ENCODE measurements at regions not wholly inside any gene's neighbourhood (a gene's known extent, or its start where the extent isn't known, plus 50 kb on each side); places are given as distances from the start of the nearest gene placed in this dataset.

DNA sequence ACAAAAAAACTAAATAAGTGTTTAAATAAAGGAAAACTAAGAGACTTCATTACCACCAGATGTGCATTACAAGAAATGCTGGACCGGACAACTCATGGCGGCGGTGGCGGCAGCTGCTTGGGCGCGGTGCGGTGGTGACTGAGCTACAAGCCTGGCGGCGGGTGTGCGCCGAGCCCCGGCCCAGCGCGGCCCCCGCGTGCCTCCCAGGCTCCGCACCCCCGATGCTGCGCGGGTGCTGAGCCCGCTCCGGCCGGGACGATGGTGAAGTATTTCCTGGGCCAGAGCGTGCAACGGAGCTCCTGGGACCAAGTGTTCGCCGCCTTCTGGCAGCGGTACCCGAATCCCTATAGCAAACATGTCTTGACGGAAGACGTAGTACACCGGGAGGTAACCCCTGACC is 52.2 kb upstream of the RCOR3 start:
- Mint-ChIP-seq H3K27ac (no peak overlapping the region), H3K9me3 (no peaks in the 10 kb centered on the region), H3K27me3 (no peaks in the 10 kb centered on the region), H3K36me3 (ENCODE audit: low read depth) (no peaks in the 10 kb centered on the region), H3K4me3 (no peak overlapping the region), H3K4me1 (ENCODE audit: low read depth) (no peaks in the 10 kb centered on the region)
- Histone ChIP-seq H3K4me1 (ENCODE audit: insufficient read depth, low read length) (no peaks in the 10 kb centered on the region), H3K9me3 (ENCODE audit: control insufficient read depth in 1 of 2, insufficient read depth in 1 of 2, low read length in 2 of 2) (no peaks in the 10 kb centered on the region), H3K27me3 (ENCODE audit: control insufficient read depth in 1 of 2, insufficient read depth in 2 of 2, low read length in 2 of 2) (no peaks in the 10 kb centered on the region), H3K27ac (ENCODE audit: low read depth in 1 of 2, low read length in 2 of 2) (no peak overlapping the region), H3K36me3 (ENCODE audit: insufficient read depth, low read length) (no peaks in the 10 kb centered on the region), H3K4me3 (ENCODE audit: low read length) (no peak overlapping the region)
- ATAC-seq (ENCODE audit: poor library complexity) (no peak), DNase-seq (no peak)
- POLR2A ChIA-PET: no interaction called here
- CTCF ChIA-PET: no interaction called here
- intact Hi-C loops (cut with DNase I, micrococcal nuclease): no loop called here
- no peak for TF ChIP-seq CTCF (IDR thresholded peaks at IDR 0.05)

DNA sequence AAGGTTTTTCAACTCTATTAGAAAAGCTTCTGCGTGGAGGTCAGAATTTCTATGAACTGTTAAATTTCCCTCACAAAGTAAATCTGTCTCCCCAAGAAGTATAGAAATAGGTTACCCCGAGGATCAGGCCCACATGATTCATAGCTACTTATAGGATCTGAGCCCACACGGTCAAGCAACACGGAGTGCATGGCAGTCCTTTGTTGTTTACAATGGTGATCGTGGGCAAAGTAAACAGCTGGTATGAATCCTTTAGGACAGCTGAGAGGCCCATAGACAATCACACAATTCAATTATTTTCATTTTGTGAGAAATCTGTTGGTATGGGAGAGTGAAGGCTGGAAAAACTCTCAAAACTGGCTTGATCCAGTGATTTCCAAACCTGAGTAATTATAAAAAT is 58.9 kb upstream of the RCOR3 start:
- ATAC-seq (ENCODE audit: poor library complexity) (no peak), DNase-seq (no peak)
- H3K4me1 ChIP-seq (ENCODE audit: insufficient read depth, low read length): no peaks in the 10 kb centered on the region
- no peak overlapping the region for H3K27ac ChIP-seq (ENCODE audit: low read depth in 1 of 2, low read length in 2 of 2)
- H3K4me3 Mint-ChIP-seq: no peak overlapping the region
- H3K9me3 Mint-ChIP-seq: peaks cover 8% of the 10 kb centered on the region
- CTCF ChIA-PET: interaction anchor here (0.5 to 0.6 kb wide), 2 partner anchors 9 to 50 kb away, joined by 3 to 5 read pairs; no protein-coding TSS in a partner anchor
- H3K36me3 Mint-ChIP-seq (ENCODE audit: low read depth): no peaks in the 10 kb centered on the region
- H3K36me3 ChIP-seq (ENCODE audit: insufficient read depth, low read length): no peaks in the 10 kb centered on the region
- H3K9me3 ChIP-seq (ENCODE audit: control insufficient read depth in 1 of 2, insufficient read depth in 1 of 2, low read length in 2 of 2): no peaks in the 10 kb centered on the region
- H3K27me3 Mint-ChIP-seq: no peaks in the 10 kb centered on the region
- no peak for TF ChIP-seq CTCF (IDR thresholded peaks at IDR 0.05)
- H3K27me3 ChIP-seq (ENCODE audit: control insufficient read depth in 1 of 2, insufficient read depth in 2 of 2, low read length in 2 of 2): no peaks in the 10 kb centered on the region
- no peak overlapping the region for H3K4me3 ChIP-seq (ENCODE audit: low read length)
- no peak overlapping the region for H3K27ac Mint-ChIP-seq
- no peaks in the 10 kb centered on the region for H3K4me1 Mint-ChIP-seq (ENCODE audit: low read depth)
- POLR2A ChIA-PET: no interaction called here
- intact Hi-C loops (cut with DNase I, micrococcal nuclease): no loop called here

DNA sequence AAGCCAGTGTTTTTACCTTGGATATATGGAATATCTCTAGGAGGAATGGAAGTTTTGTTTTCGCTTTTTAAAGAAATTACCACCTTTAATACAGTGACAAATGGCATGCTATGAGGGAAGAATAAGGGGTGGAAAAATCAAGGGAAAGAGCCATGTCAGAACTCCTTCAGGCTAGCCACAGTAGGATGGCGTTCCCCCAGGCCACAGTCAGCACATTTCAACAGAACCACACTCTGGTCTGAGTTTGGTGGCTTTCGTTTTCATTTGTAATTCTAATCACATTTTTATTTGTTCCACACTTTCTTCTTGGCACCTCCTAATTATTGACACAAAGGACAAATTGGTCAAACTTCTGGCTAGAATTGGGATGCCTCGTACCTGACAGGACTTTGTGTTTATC is 60.3 kb upstream of the RCOR3 start:
- no peak for ATAC-seq (ENCODE audit: poor library complexity)

More for the DNA sequence above, 60.3 kb upstream of the RCOR3 start:
- no peaks in the 10 kb centered on the region for H3K27me3 ChIP-seq (ENCODE audit: control insufficient read depth in 1 of 2, insufficient read depth in 2 of 2, low read length in 2 of 2)
- Mint-ChIP-seq H3K27me3 (no peaks in the 10 kb centered on the region), H3K4me1 (ENCODE audit: low read depth) (no peaks in the 10 kb centered on the region), H3K9me3 (peaks cover 8% of the 10 kb centered on the region), H3K27ac (no peak overlapping the region), H3K36me3 (ENCODE audit: low read depth) (no peaks in the 10 kb centered on the region), H3K4me3 (no peak overlapping the region)
- intact Hi-C loops (cut with DNase I, micrococcal nuclease): no loop called here
- H3K27ac ChIP-seq (ENCODE audit: low read depth in 1 of 2, low read length in 2 of 2): no peak overlapping the region
- no peaks in the 10 kb centered on the region for H3K4me1 ChIP-seq (ENCODE audit: insufficient read depth, low read length)
- H3K9me3 ChIP-seq (ENCODE audit: control insufficient read depth in 1 of 2, insufficient read depth in 1 of 2, low read length in 2 of 2): no peaks in the 10 kb centered on the region
- no peak for TF ChIP-seq CTCF (IDR thresholded peaks at IDR 0.05)
- ChIA-PET POLR2A (no interaction called here), CTCF (no interaction called here)
- H3K4me3 ChIP-seq (ENCODE audit: low read length): no peak overlapping the region
- no peak for DNase-seq
- no peaks in the 10 kb centered on the region for H3K36me3 ChIP-seq (ENCODE audit: insufficient read depth, low read length)

All from CD4-positive, alpha-beta T cell (primary cell).